NCI-H2196 (cell line): ENCODE measurements at regions not wholly inside any gene's neighbourhood (a gene's known extent, or its start where the extent isn't known, plus 50 kb on each side); places are given as distances from the start of the nearest gene placed in this dataset.
"Not testable (repeated sequence)": the region's sequence is repeated elsewhere in the genome, so short reads cannot be mapped to it uniquely, and the experiment has no call there.

Experiments
- DNase-seq: peaks from one replicate; lab custom pipeline; 2025; ENCODE audit not compliant: unreplicated experiment; lab: John Stamatoyannopoulos, UW

- DNase-seq: no peak
Measured at GRCh38 chr4:128688846-128689437, 120.6 kb upstream of the JADE1 start.

DNA sequence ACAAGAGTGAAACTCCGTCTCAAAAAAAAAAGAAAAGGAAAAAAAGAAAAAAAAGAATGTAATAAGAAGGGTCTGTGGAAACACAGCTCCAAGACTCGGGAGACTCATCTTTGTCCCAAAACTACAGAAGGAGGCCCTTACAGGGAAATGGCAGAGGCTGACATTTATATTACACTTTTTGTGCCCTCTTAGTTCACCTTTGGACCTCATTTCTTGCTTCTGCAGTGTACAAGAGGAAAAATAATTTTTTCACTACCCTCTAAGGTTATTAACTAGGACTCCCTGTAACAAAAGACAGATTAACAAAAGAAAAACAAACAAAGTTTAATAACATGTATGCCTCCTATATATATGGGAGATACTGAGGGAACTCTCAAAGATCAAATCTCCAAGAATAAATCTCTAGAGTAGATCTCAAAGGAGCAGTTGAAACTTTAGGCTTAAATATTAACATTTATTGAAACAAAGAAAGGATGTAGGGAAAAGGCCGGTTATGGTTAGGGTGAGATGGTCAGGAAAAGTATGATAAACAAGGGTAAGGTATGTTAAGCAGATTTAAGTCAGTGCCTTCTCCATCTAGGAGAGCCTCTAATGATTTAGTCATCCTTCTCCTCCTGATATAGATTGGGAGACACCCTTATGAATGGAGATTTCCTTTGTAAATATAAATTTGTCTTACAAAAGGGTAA, 121.3 kb upstream of the JADE1 start:
- DNase-seq: no peak

GRCh38 chr4:128686810-128687209, 122.7 kb upstream of the JADE1 start:
- no peak for DNase-seq

DNA sequence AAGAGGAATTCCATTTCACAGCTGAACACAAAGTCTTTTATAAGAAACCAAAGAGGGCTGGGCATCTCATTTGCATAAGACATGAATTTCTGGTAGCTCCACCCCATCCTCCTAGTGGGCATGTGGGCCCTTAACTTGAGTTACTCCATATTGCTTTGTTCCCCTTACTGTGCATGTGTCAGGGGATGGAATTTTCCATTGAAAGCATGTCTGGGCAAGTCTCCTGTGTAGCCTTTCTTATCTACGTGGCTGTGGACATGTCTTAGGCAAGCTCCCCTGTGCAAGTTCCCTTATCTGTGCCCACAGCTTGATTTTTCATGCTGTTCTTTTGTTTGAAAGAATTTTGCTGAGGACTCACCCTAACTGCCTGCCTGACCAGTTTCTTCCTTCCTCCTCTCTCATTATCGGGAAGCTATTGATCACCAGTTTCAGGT, 123.5 kb upstream of the JADE1 start:
- DNase-seq: no peak

DNA sequence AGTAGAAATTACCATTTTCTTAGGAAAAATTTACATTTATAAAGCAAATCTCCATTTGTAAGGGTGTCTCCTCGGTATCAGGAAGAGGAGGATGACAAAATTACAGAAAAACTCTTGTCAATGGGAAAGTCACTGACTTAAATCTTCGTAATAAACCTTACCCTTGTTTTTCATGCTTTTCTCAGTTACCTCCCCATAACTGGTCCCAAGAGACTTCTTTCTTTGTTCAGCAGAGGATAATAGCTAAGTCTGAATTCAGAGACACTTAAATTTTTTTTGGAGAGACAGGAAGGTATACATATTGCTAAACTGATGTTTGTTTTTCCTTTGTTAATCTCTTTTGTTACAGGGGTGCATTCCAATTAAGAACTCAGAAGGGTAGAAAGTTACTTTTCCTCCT, 125.5 kb upstream of the JADE1 start:
- DNase-seq: no peak

DNA sequence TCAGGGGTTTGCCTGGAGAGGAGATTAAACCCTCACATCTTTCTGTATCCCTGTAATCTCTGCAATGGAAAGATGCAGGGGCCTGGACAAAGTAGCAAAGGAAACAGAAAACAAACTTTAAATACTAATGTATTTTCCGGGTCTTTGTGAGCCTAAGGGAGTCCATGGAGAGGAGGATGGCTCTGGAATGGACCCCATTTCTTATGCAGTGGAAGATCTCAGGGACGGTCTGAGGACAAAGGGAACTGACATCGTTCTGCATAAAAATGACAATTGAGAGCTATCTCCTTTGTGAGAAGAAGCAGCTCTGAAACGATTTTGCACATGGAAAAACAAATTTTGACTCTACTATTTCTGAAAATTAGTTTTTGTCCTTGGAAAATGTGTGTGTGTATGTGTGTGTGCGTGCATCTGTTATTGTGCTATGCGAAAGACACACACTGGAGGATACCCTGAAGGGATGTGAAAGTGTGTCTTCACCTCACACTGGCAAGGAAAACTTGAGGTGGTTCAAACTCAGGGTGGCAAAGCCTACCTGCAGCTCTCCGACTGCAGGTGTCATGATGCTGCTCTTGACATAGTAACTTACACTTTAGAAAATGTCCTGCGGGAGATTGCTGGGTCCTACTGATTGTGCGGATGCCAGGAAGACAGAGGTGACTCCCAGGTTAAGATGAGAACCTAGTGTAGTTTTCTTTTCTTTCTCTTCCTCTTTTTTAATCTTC, 126.4 kb upstream of the JADE1 start:
- DNase-seq: no peak

DNA sequence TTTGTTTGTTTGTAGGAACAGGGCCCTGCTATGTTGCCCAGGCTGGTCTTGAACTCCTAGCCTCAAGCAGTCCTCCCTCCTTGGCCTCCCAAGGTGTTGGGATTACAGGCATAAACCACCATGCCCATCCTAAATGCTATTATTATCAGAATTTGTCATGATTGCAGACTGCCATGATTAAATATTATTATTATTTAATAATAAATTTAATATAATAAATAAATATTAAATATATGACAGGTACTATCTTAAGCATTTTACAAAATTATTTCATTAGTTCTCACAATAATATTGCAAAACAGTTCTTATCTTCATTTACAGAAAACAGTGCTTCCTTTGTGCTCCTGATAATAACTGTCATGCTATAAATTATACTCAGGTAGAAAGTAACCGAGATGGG, 133.4 kb upstream of the JADE1 start:
- DNase-seq: no peak

DNA sequence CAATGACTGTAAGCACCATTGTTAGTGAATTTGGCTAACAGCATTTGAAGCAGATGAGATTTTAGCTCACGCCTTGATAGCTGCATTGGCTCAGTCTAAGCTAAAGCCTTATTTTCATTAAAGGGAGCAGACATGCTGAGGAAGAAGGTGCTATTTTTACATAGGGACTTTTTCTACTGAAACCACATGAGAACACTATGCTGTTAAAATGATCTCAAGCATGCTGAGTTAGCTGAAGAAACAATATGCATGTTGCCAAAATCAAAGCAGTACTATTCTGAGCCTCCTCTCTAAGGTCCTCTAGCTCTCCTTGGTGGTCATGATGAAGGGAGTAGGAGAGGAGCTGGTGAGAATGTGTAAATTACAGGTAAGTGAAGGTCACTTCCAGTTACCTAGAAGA, 134.4 kb upstream of the JADE1 start:
- no peak for DNase-seq

DNA sequence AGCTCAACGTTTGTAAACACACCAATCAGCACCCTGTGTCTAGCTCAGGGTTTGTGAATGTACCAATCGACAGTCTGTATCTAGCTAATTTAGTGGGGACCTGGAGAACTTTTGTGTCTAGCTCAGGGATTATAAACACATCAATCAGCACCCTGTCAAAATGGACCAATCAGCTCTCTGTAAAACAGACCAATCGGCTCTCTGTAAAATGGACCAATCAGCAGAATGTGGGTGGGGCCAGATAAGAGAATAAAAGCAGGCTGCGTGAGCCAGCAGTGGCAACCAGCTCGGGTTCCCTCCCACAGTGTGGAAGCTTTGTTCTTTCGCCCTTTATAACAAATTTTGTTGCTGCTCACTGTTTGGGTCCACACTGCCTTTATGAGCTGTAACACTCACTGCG, 136.3 kb upstream of the JADE1 start:
- DNase-seq: not testable (repeated sequence)

DNA sequence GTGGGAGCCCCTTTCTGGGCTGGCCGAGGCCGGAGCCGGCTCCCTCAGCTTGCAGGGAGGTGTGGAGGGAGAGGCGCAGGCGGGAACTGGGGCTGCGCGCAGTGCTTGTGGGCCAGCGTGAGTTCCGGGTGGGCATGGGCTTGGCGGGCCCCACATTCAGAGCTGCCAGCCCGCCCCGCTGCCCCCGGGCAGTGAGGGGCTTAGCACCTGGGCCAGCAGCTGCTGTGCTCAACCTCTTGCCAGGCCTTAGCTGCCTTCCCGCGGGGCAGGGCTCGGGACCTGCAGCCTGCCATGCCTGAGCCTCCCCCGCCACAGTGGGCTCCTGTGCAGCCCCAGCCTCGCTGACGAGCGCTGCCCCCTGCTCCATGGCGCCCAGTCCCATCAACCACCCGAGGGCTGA, 136.9 kb upstream of the JADE1 start:
- DNase-seq: not testable (repeated sequence)

GRCh38 chr4:128670513-128670912, 139.0 kb upstream of the JADE1 start:
- DNase-seq: no peak

DNA sequence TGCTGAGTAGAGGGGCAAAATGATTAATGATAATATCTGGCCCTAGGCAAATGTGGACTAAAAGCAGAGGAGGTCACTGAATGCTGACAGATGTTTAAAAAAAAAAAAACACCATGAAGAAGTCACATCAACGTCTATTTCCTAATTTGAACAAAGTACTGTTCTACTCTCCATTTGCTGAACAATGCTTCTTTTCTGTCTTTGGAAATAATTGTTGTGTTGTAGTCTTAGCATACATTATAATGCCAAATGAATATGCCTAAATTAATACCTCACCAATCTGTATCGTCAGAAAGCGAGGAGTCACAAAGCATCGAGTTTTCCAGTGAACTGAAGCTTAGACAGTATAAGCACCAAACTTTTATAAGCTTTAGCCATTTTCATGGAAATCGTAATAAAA, 140.9 kb upstream of the JADE1 start:
- DNase-seq: no peak

DNA sequence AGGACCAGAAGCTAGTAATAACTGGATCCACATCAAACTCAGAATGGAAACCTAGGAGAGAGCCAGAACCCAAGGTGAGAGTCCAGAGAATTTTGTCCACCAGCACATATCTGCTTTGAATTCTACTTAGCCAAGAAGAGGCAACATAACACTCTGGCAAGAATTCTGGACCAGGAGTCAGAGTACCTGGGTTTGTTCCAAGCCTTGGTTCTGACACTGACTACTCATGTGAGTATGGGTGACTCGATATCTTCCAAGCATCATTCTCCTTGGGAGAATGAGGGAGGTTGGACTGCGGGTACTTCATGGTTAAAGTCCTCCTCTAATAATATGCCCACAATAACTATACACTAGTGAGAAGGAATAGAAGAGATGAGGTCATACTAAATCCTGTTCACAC, 144.0 kb upstream of the JADE1 start:
- DNase-seq: no peak

- DNase-seq: no peak
Measured at GRCh38 chr4:128663325-128663724, 146.2 kb upstream of the JADE1 start.

- DNase-seq: no peak
Measured at GRCh38 chr4:128661479-128661878, 148.0 kb upstream of the JADE1 start.

DNA sequence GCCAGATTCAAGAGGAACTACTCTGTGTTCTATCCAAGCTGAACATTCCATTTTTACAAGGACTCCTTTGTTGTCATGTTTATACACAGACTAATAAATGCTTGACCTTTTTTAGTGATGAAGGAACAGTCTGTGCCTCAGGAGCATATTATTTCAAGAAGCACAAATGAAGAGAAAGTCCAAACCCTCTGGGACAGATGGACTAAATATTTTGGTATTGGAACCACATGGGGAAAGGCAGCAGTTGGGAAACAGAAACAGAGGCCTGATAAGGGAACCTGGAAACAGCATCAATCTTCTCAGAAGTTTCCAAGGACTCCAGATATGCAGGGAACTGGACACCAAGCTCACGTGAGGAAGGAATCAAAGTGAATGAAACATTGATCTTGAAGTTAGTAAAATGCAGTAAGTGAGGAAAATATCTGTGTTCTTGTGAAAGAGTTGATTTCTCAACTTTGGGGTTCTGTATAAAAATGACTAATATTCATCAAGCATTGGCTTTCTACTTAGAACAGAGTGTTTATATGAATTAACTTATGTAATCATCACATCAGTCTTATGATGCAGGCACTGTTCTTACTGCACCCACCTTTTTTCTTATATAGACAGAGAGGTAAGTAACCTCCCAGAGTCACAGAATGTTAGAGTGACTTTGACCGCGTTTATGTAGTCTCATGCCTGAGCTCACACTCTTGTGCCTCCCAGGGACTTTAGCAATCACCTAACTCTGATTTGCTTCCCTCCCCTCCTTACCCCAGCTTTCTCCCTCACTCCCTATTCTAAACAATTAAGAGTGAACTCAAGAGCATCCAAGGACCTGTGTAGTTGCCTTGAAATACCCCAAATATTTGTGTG, 148.9 kb upstream of the JADE1 start:
- DNase-seq: no peak

- no peak for DNase-seq
Measured at GRCh38 chr4:128658214-128658631, 151.3 kb upstream of the JADE1 start.

DNA sequence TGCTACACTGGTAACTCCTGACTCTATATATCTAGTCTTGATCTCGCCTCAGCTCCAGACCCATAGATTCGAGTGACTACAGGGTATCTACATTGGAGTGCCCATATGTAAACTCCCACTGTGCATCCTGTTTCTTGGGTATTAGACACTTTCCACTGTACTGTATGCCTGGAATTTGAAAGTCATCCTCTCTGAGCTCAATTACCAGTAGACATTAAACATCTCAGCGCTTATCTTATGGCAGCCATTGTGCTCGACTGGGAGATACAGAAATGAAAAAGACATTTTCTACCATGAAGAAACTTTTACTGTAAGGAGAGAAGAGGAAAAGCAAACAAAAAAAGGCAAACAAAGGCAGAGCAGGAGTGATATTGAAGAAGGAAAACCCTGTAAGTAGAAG, 151.9 kb upstream of the JADE1 start:
- DNase-seq: no peak

- DNase-seq: no peak
Measured at GRCh38 chr4:128654465-128654864, 155.0 kb upstream of the JADE1 start.

GRCh38 chr4:128653527-128654444, 155.7 kb upstream of the JADE1 start:
- DNase-seq: no peak
